Activated naive CD4-positive, alpha-beta T cell treated with anti-CD3 and anti-CD28 coated beads for 36 hours (primary cell): ENCODE measurements at regions not wholly inside any gene's neighbourhood (a gene's known extent, or its start where the extent isn't known, plus 50 kb on each side); places are given as distances from the start of the nearest gene placed in this dataset.
"Not testable (repeated sequence)": the region's sequence is repeated elsewhere in the genome, so short reads cannot be mapped to it uniquely, and the experiment has no call there.

Experiments used
- CTCF ChIA-PET: fragments of 350-600 bp; sonication (Branson Sonifier 250); formaldehyde crosslinking; loops from one replicate; lab custom pipeline; 2021; ENCODE audit warnings: antibody characterized with exemption; lab: Charles Lee
- DNase-seq: peaks from one replicate; pipeline ENCODE4 v3.0.0-alpha.2; 2020
- H3K27ac Mint-ChIP-seq: one replicate; pipeline ENCODE4 v1.8.0; 2021; ENCODE audit warnings: mild to moderate bottlenecking, mixed read lengths
- H3K27me3 Mint-ChIP-seq: one replicate; pipeline ENCODE4 v1.8.0; 2021; ENCODE audit warnings: low read depth, mixed read lengths
- H3K36me3 Mint-ChIP-seq: one replicate; pipeline ENCODE4 v1.8.0; 2021; ENCODE audit warnings: low read depth, mixed read lengths
- H3K4me1 Mint-ChIP-seq: one replicate; pipeline ENCODE4 v1.8.0; 2021; ENCODE audit warnings: low read depth, mixed read lengths
- H3K4me3 Mint-ChIP-seq: one replicate; pipeline ENCODE4 v1.8.0; 2021; ENCODE audit warnings: mild to moderate bottlenecking, moderate library complexity, mixed read lengths
- H3K9me3 Mint-ChIP-seq: one replicate; pipeline ENCODE4 v1.8.0; 2021; ENCODE audit warnings: mixed read lengths
- intact Hi-C: fragments of 100-400 bp; cut with micrococcal nuclease; formaldehyde crosslinking; loops from one replicate; pipeline ENCODE4 v1.15.1; 2023

DNA sequence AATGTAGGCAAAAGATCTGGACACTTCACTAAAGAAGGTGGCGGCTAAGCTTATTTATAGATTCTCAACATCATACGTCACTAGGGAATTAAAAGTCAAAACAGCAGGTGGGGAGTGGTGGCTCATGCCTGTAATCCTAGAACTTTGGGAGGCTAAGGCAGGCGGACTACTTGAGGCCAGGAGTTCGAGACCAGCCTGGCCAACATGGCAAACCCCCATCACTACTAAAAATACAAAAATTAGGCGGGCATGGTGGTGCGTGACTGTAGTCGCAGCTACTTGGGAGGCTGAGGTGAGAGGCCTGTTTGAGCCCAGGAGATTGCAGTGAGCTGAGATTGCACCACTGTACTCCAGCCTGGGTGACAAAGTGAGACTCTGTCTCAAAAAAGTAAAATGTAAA lies 74.6 kb downstream of the GPX5 start:
- peaks cover 33% of the 10 kb centered on the region for H3K27me3 Mint-ChIP-seq
- CTCF ChIA-PET, result no interaction called here
- peaks cover 5% of the 10 kb centered on the region for H3K4me1 Mint-ChIP-seq
- peaks cover 5% of the 10 kb centered on the region for H3K9me3 Mint-ChIP-seq
- intact Hi-C loops, result no loop called here
- H3K4me3 Mint-ChIP-seq, result no peak overlapping the region
- H3K27ac Mint-ChIP-seq, result no peak overlapping the region
- peaks cover 2% of the 10 kb centered on the region for H3K36me3 Mint-ChIP-seq
- DNase-seq, result no peak

- Mint-ChIP-seq H3K4me1 (peaks cover 7% of the 10 kb centered on the region), H3K9me3 (peaks cover 5% of the 10 kb centered on the region), H3K4me3 (no peak overlapping the region), H3K36me3 (no peaks in the 10 kb centered on the region), H3K27ac (no peak overlapping the region), H3K27me3 (peaks cover 36% of the 10 kb centered on the region)
- CTCF ChIA-PET, result no interaction called here
- DNase-seq, result no peak
- intact Hi-C loops, result no loop called here
Observed at GRCh38 chr6:28603891-28604290, 78.2 kb downstream of the GPX5 start.

GRCh38 chr6:28606424-28607391 lies 81.0 kb downstream of the GPX5 start:
- peak; percentile 57 for DNase-seq
- Mint-ChIP-seq H3K4me3 (peak overlapping the region; percentile 65), H3K9me3 (no peaks in the 10 kb centered on the region), H3K4me1 (peaks cover 7% of the 10 kb centered on the region), H3K27ac (peak overlapping the region; percentile 81), H3K27me3 (peaks cover 31% of the 10 kb centered on the region), H3K36me3 (no peaks in the 10 kb centered on the region)
- intact Hi-C loops, result no loop called here
- CTCF ChIA-PET, result no interaction called here

- DNase-seq, result no peak
- Mint-ChIP-seq H3K4me1 (peaks cover 7% of the 10 kb centered on the region), H3K4me3 (no peak overlapping the region), H3K27me3 (peaks cover 32% of the 10 kb centered on the region), H3K9me3 (no peaks in the 10 kb centered on the region), H3K36me3 (no peaks in the 10 kb centered on the region), H3K27ac (no peak overlapping the region)
- intact Hi-C loops, result no loop called here
- CTCF ChIA-PET, result no interaction called here
Observed at GRCh38 chr6:28607990-28608389, 82.3 kb downstream of the GPX5 start.

GRCh38 chr6:28609672-28610071 lies 84.0 kb downstream of the GPX5 start:
- H3K27ac Mint-ChIP-seq, result no peak overlapping the region
- H3K36me3 Mint-ChIP-seq, result no peaks in the 10 kb centered on the region
- CTCF ChIA-PET, result no interaction called here
- no peak for DNase-seq
- intact Hi-C loops, result no loop called here
- no peaks in the 10 kb centered on the region for H3K9me3 Mint-ChIP-seq
- H3K4me1 Mint-ChIP-seq, result peaks cover 7% of the 10 kb centered on the region
- H3K4me3 Mint-ChIP-seq, result no peak overlapping the region
- peaks cover 41% of the 10 kb centered on the region for H3K27me3 Mint-ChIP-seq

DNA sequence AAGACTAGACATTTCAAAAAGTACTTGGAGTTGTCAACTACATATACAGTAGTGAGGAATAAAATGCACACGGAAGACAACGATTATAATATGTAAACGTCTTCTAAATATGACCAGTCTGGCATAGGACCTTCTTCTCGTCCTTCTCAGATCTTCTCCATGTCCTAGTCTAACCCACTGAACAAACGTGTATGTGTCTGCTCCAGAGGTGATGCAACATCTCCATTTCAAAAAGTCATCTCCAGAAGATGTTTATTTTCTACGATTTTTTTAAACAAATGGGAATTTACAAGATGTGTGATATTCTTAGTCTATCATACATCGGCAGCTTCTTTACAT lies 89.9 kb downstream of the GPX5 start:
- Mint-ChIP-seq H3K36me3 (no peaks in the 10 kb centered on the region), H3K4me3 (no peak overlapping the region), H3K27ac (no peak overlapping the region), H3K4me1 (no peaks in the 10 kb centered on the region), H3K27me3 (peaks cover 54% of the 10 kb centered on the region), H3K9me3 (no peaks in the 10 kb centered on the region)
- intact Hi-C loops, result no loop called here
- no peak for DNase-seq
- CTCF ChIA-PET, result no interaction called here

DNA sequence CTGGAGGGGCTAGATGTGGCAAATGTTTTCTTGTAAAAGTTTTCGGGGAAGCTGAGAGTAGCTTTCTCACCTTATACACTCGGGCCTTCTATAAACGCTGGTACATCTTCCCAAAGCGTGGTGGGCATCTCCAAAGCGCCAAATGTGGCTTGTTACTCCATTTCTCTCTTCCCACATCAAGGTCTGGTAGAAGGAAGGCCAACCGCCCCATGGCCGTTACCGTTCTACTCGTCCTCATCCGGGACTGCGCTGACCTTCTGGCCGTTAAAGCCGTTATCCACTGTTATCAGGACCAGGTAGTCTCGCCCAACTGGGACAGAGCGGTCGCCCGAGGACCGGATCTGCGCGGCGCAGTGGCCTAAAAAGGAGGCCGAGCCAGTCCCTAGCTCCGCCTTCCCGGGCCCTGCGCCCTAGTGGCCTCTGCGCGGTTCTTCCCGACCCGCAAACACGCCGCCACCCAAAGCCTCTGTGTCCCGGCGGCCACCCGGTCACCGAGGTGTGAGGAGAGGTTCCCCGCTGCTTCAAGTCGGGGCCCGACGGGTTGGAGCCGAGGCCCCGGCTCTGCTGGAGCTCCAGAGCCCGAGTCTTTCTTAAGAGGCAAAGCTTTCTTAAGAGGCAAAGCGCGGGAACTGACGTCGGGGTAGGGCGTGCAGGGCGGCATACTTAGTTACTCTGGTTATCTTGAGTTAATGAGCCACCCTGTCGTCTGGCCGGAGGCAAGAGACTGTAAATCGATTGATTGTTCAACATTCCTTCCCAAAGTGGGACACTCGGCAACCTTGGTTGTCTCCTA lies 90.5 kb downstream of the GPX5 start:
- H3K27ac Mint-ChIP-seq, result no peak overlapping the region
- H3K4me1 Mint-ChIP-seq, result peaks cover 3% of the 10 kb centered on the region
- no peak for DNase-seq
- intact Hi-C loops, result no loop called here
- peaks cover 57% of the 10 kb centered on the region for H3K27me3 Mint-ChIP-seq
- no peaks in the 10 kb centered on the region for H3K36me3 Mint-ChIP-seq
- H3K4me3 Mint-ChIP-seq, result no peak overlapping the region
- CTCF ChIA-PET, result no interaction called here
- H3K9me3 Mint-ChIP-seq, result peaks cover 3% of the 10 kb centered on the region

GRCh38 chr6:28618898-28619555 lies 93.3 kb downstream of the GPX5 start:
- H3K27ac Mint-ChIP-seq, result no peak overlapping the region
- H3K36me3 Mint-ChIP-seq, result peaks cover 2% of the 10 kb centered on the region
- peaks cover 53% of the 10 kb centered on the region for H3K27me3 Mint-ChIP-seq
- H3K9me3 Mint-ChIP-seq, result peaks cover 9% of the 10 kb centered on the region
- H3K4me3 Mint-ChIP-seq, result no peak overlapping the region
- CTCF ChIA-PET, result interaction anchor here (0.6 kb wide), 1 partner anchor 974 kb away, joined by 3 read pairs; no protein-coding TSS in a partner anchor
- intact Hi-C loops, result no loop called here
- H3K4me1 Mint-ChIP-seq, result peaks cover 3% of the 10 kb centered on the region
- no peak for DNase-seq

GRCh38 chr6:28621268-28621667 lies 95.6 kb downstream of the GPX5 start:
- intact Hi-C loops, H3K4me1 Mint-ChIP-seq, DNase-seq, H3K36me3 Mint-ChIP-seq, H3K27ac Mint-ChIP-seq, H3K9me3 Mint-ChIP-seq: not testable (repeated sequence)
- Mint-ChIP-seq H3K27me3 (peaks cover 39% of the 10 kb centered on the region), H3K4me3 (peak overlapping the region; percentile 15)
- CTCF ChIA-PET, result interaction anchor here (0.6 kb wide), 1 partner anchor 906 kb away, joined by 4 read pairs; no protein-coding TSS in a partner anchor

- H3K27ac Mint-ChIP-seq, CTCF ChIA-PET, H3K4me1 Mint-ChIP-seq, intact Hi-C loops, H3K9me3 Mint-ChIP-seq, H3K4me3 Mint-ChIP-seq, DNase-seq, H3K36me3 Mint-ChIP-seq: not testable (repeated sequence)
- H3K27me3 Mint-ChIP-seq, result peaks cover 33% of the 10 kb centered on the region
Observed at GRCh38 chr6:28623242-28623641, 97.6 kb downstream of the GPX5 start.

- H3K4me3 Mint-ChIP-seq, H3K9me3 Mint-ChIP-seq, H3K36me3 Mint-ChIP-seq, DNase-seq, H3K27ac Mint-ChIP-seq, H3K4me1 Mint-ChIP-seq, intact Hi-C loops, CTCF ChIA-PET: not testable (repeated sequence)
- peaks cover 19% of the 10 kb centered on the region for H3K27me3 Mint-ChIP-seq
Observed at GRCh38 chr6:28626386-28626785, 100.7 kb downstream of the GPX5 start.

DNA sequence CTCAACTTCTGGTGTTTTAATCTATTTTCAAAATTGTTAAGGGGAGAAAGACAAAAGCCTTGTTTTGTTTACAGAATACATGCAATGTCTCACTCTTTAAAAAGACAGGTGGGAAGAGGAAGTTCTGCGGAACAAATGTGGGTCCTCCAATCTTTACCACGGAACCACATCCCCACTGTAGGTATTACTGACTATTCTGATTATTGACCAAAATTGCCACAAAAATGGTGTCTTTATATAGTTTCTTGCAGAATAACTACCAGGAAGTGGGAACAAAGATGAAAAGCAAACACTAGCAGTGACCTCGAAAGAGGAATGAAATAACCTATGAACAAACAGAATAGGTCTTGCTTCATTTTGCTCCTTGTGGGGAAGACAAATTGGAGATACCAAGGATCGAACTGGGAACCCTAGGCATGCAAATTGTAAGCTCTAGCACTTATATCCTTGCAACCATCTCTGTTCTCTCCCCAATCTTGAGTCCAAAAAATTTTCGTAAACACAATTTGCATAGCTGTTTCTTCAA lies 106.7 kb downstream of the GPX5 start:
- intact Hi-C loops, result no loop called here
- no peaks in the 10 kb centered on the region for H3K36me3 Mint-ChIP-seq
- no peak overlapping the region for H3K4me3 Mint-ChIP-seq
- no peak for DNase-seq
- H3K27me3 Mint-ChIP-seq, result peaks cover 67% of the 10 kb centered on the region
- H3K4me1 Mint-ChIP-seq, result peaks cover 11% of the 10 kb centered on the region
- CTCF ChIA-PET, result interaction anchor here (0.9 kb wide), 1 partner anchor 52 kb away, joined by 3 read pairs; no protein-coding TSS in a partner anchor
- H3K27ac Mint-ChIP-seq, result no peak overlapping the region
- no peaks in the 10 kb centered on the region for H3K9me3 Mint-ChIP-seq
